ENCODE measurements at regions not wholly inside any gene's neighbourhood (a gene's known extent, or its start where the extent isn't known, plus 50 kb on each side); places are given as distances from the start of the nearest gene placed in this dataset.

- no peak for TF ChIP-seq EZH2phosphoT487 (IDR thresholded peaks at IDR 0.05; ENCODE audit: borderline replicate concordance, low read length)
- TF ChIP-seq, protein P1, sequence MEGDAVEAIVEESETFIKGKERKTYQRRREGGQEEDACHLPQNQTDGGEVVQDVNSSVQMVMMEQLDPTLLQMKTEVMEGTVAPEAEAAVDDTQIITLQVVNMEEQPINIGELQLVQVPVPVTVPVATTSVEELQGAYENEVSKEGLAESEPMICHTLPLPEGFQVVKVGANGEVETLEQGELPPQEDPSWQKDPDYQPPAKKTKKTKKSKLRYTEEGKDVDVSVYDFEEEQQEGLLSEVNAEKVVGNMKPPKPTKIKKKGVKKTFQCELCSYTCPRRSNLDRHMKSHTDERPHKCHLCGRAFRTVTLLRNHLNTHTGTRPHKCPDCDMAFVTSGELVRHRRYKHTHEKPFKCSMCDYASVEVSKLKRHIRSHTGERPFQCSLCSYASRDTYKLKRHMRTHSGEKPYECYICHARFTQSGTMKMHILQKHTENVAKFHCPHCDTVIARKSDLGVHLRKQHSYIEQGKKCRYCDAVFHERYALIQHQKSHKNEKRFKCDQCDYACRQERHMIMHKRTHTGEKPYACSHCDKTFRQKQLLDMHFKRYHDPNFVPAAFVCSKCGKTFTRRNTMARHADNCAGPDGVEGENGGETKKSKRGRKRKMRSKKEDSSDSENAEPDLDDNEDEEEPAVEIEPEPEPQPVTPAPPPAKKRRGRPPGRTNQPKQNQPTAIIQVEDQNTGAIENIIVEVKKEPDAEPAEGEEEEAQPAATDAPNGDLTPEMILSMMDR (IDR thresholded peaks at IDR 0.05; ENCODE audit: low read depth, low read length, poor library complexity, severe bottlenecking), result no peak
- Histone ChIP-seq H3K9me2 (replicated peaks; ENCODE audit: control insufficient read depth, low read length) (no peaks in the 10 kb centered on the region), H3K27ac (ENCODE audit: low read depth, low read length) (no peak overlapping the region), H3F3A (ENCODE audit: control insufficient read depth, insufficient read depth) (no peaks in the 10 kb centered on the region), H3K4me2 (ENCODE audit: low read length) (no peak overlapping the region), H3K4me1 (ENCODE audit: control insufficient read depth, low read length) (peaks cover 27% of the 10 kb centered on the region), H3K9me3 (ENCODE audit: control insufficient read depth, insufficient read depth, low read length) (no peaks in the 10 kb centered on the region), H3K27me3 (ENCODE audit: control insufficient read depth, low read length) (no peaks in the 10 kb centered on the region), H4K20me1 (ENCODE audit: control insufficient read depth, insufficient read depth, low read depth, low read length) (no peaks in the 10 kb centered on the region), H3K79me2 (ENCODE audit: control insufficient read depth, low read length) (no peaks in the 10 kb centered on the region), H3K36me3 (ENCODE audit: control insufficient read depth, low read length) (no peaks in the 10 kb centered on the region), H3K4me3 (ENCODE audit: low read length) (no peak overlapping the region)
Measured at GRCh38 chr7:50202052-50202555, 102.4 kb upstream of the IKZF1 start.

DNA sequence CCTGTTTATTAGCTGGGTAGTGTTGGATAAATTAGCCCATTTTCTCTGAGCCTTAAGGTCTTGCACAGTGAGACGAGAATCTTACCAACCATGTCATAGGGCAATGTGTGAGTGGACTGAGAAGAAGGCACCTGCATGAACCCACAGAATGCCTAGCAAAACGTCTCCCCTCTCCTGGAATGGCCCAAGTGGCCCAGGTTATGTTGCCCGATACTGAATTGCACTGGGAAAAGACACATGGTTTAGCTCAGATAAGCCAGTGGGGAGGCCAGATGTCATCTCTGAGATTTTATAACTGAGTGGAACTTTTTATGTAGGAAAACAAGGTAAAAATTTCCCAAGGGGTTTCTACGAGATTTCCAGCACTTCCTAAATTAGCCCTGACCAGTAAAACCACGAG, 104.7 kb upstream of the IKZF1 start:
- no peaks in the 10 kb centered on the region for H4K20me1 ChIP-seq (ENCODE audit: control insufficient read depth, insufficient read depth, low read depth, low read length)
- H3K27me3 ChIP-seq (ENCODE audit: control insufficient read depth, low read length), result peaks cover under 1% of the 10 kb centered on the region; the same call in 1 of the 2 replicates
- H3K27ac ChIP-seq (ENCODE audit: low read depth, low read length), result no peak overlapping the region
- no peaks in the 10 kb centered on the region for H3K9me2 ChIP-seq (replicated peaks; ENCODE audit: control insufficient read depth, low read length)
- H3F3A ChIP-seq (ENCODE audit: control insufficient read depth, insufficient read depth), result no peaks in the 10 kb centered on the region
- H3K4me2 ChIP-seq (ENCODE audit: low read length), result no peak overlapping the region
- no peaks in the 10 kb centered on the region for H3K9me3 ChIP-seq (ENCODE audit: control insufficient read depth, insufficient read depth, low read length)
- no peaks in the 10 kb centered on the region for H3K36me3 ChIP-seq (ENCODE audit: control insufficient read depth, low read length)
- H3K4me1 ChIP-seq (ENCODE audit: control insufficient read depth, low read length), result peaks cover 15% of the 10 kb centered on the region
- no peak overlapping the region for H3K4me3 ChIP-seq (ENCODE audit: low read length)
- no peaks in the 10 kb centered on the region for H3K79me2 ChIP-seq (ENCODE audit: control insufficient read depth, low read length)
- TF ChIP-seq EZH2phosphoT487 (IDR thresholded peaks at IDR 0.05; ENCODE audit: borderline replicate concordance, low read length), result no peak
- TF ChIP-seq, protein P1 (IDR thresholded peaks at IDR 0.05; ENCODE audit: low read depth, low read length, poor library complexity, severe bottlenecking), result no peak

- Histone ChIP-seq H3K9me3 (ENCODE audit: control insufficient read depth, insufficient read depth, low read length) (no peaks in the 10 kb centered on the region), H3K36me3 (ENCODE audit: control insufficient read depth, low read length) (no peaks in the 10 kb centered on the region), H3K27me3 (ENCODE audit: control insufficient read depth, low read length) (peaks cover 13% of the 10 kb centered on the region; the same call in 1 of the 2 replicates), H4K20me1 (ENCODE audit: control insufficient read depth, insufficient read depth, low read depth, low read length) (no peaks in the 10 kb centered on the region), H3K9me2 (replicated peaks; ENCODE audit: control insufficient read depth, low read length) (no peaks in the 10 kb centered on the region), H3K79me2 (ENCODE audit: control insufficient read depth, low read length) (no peaks in the 10 kb centered on the region), H3K4me2 (ENCODE audit: low read length) (no peak overlapping the region), H3F3A (ENCODE audit: control insufficient read depth, insufficient read depth) (no peaks in the 10 kb centered on the region), H3K4me3 (ENCODE audit: low read length) (no peak overlapping the region), H3K4me1 (ENCODE audit: control insufficient read depth, low read length) (no peaks in the 10 kb centered on the region), H3K27ac (ENCODE audit: low read depth, low read length) (no peak overlapping the region)
- TF ChIP-seq, protein P1 (IDR thresholded peaks at IDR 0.05; ENCODE audit: low read depth, low read length, poor library complexity, severe bottlenecking), result no peak
- TF ChIP-seq EZH2phosphoT487 (IDR thresholded peaks at IDR 0.05; ENCODE audit: borderline replicate concordance, low read length), result no peak
Measured at GRCh38 chr7:50197549-50197948, 104.5 kb upstream of the ZPBP start.
